Activated CD4-positive, alpha-beta T cell treated with anti-CD3 and anti-CD28 coated beads, Interleukin-2, amount 50 U/mL, for 48 hours (primary cell): ENCODE measurements at regions not wholly inside any gene's neighbourhood (a gene's known extent, or its start where the extent isn't known, plus 50 kb on each side); places are given as distances from the start of the nearest gene placed in this dataset.
"Not testable (repeated sequence)": the region's sequence is repeated elsewhere in the genome, so short reads cannot be mapped to it uniquely, and the experiment has no call there.

ENCODE experiments used
- DNase-seq, 2 experiments: peaks; one replicate each; pipeline ENCODE4 v3.0.0-alpha.2; 2020

GRCh38 chr9:74107692-74108091 is 389.4 kb upstream of the RORB start:
- DNase-seq, result no peak

DNA sequence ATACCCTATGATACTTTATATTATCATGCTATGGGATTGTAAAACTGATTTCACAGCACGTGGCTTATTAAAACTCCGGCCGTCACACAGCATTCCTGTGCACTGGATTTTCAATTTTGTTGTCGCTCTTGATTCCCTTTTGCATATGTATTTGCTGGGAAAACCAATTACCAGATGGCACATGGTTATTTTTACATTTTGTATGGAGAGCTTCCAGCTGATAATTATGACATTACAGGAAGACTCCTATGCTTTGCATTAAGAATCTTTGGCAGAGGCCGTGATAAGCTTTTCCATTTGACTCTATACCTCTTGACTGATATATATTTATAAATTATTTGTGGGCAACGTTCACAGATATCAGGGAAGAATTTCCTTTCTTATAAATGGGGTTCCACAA is 381.2 kb upstream of the RORB start:
- DNase-seq, result no peak

- no peak for DNase-seq
Measured at GRCh38 chr9:74117151-74117550, 380.0 kb upstream of the RORB start.

- no peak for DNase-seq
Measured at GRCh38 chr9:74117731-74118130, 379.4 kb upstream of the RORB start.

DNA sequence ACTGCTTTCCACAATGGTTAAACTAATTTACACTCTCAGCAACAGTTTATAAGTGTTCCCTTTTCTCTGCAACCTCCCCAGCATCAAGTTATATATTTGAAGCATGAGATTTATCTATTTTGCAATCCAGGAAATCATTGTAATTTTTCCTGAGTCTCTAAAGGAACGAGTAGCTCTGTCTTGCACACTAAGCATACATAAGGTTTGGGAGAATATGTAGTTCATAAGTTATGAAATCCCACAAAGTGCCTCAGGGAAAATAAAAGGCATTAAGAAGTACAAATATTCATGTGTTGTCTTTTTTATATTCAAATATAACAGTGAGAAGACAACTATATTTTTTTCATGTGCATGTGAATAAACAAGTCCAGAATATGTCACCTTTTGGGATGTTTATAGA is 377.1 kb upstream of the RORB start:
- no peak for DNase-seq

- no peak for DNase-seq
Measured at GRCh38 chr9:74120470-74120869, 376.7 kb upstream of the RORB start.

- DNase-seq, result no peak
Measured at GRCh38 chr9:74122216-74122615, 374.9 kb upstream of the RORB start.

- DNase-seq, result no peak
Measured at GRCh38 chr9:74122661-74123060, 374.5 kb upstream of the RORB start.

- no peak for DNase-seq
Measured at GRCh38 chr9:74125941-74126340, 371.2 kb upstream of the RORB start.

- no peak for DNase-seq
Measured at GRCh38 chr9:74132986-74133385, 364.1 kb upstream of the RORB start.

- DNase-seq, result no peak
Measured at GRCh38 chr9:74133921-74134320, 363.2 kb upstream of the RORB start.

DNA sequence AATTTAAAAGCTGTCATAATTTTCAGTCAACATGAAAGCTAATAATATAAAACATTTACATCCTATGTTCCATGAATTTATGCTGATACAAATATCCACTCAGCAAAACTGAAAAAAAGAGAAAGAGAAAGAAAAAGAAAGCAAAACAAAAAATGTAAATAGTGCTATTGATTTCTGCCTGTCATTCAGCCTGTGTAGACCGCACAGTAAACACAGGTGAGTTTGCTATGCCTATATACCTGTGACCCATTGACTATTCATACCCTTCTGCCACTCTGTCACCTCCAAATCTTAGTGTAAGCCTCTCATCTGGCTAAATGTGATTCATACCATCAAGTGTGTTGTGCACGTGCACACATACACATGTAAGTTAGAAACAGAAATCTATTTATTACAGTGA is 359.0 kb upstream of the RORB start:
- no peak for DNase-seq

DNA sequence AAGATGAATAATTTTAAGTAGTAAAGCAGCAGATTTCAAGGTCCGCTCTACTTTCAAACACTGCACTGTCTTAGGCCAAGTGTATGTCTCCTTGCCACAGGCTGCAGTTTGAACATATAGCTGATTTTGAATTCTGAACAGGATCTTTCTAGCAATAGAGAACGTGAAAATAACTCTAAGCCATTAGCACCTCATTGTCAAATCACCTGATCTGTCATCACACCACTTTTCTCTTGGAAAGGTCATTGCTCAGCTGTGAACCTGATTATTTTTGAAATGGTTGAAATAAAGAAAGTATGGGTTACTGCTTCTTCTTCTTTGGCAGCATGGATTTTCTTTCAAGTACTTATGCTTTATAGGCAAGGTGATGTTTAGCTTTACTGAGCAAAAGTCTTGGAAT is 357.0 kb upstream of the RORB start:
- DNase-seq, result no peak

DNA sequence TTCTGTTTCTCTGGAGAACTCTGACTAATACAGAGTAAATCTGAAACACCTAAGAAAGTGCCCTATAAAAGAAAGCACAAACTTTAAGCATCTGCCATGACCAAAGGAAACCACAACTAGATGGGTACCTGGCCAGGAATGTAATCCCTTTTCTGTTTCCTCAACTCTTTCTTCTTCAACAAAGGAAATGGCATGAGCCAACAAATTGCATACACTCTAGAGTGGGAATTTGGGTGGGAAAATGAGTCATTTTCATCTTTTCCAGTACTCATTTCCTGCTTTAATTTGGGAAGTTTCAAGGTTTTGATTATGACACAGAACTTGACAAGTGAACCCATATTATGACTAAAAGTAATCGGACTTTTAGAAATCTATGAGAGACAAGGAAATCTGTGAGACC is 349.2 kb upstream of the RORB start:
- no peak for DNase-seq

- DNase-seq, result no peak
Measured at GRCh38 chr9:74172874-74173273, 324.3 kb upstream of the RORB start.

- no peak for DNase-seq
Measured at GRCh38 chr9:74173284-74173683, 323.9 kb upstream of the RORB start.

GRCh38 chr9:74197771-74198170 is 299.4 kb upstream of the RORB start:
- not testable (repeated sequence) for DNase-seq

GRCh38 chr9:74205056-74205455 is 292.1 kb upstream of the RORB start:
- no peak for DNase-seq

- DNase-seq, result no peak
Measured at GRCh38 chr9:74218385-74219063, 278.6 kb upstream of the RORB start.

DNA sequence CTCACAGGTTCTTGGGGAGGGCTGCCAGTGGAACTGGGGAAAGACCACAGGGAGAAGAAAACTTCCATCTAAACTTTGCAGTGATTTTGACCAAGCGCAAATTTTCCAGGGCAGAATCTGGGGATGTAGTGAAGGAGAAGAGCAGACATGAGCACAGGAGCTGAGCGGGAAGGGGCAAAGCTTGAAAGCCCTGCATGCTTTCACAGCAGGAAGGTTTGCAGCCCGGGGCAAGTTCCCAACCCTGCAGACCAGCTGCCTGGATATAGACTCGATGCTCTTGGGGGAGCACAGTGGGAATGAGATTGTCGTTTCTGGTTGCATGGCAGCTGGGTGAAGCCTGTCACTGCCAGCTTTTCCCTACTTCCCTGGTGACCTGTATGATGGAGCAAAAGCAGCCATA is 276.8 kb upstream of the RORB start:
- DNase-seq, result no peak

DNA sequence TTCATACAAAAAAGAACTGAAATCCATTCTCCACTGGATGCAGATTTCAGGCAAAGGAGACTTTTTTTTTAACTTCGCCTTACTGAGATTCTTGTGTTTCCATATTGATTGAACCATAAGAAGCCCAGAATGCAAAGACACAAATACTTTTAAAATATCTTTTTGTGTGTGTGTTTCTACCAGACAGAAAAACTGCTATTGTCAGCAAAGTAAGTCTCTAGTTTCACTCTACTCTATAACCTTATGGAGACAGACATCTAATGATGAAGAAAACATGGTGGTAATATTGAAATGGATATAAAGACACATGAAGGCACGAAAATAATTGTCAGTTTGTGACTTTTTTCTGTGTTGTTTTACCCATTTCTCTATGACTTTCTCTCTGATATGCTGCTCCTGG is 260.3 kb upstream of the RORB start:
- no peak for DNase-seq

GRCh38 chr9:74245866-74246497 is 251.2 kb upstream of the RORB start:
- no peak for DNase-seq

- no peak for DNase-seq
Measured at GRCh38 chr9:74255489-74255984, 241.6 kb upstream of the RORB start.

DNA sequence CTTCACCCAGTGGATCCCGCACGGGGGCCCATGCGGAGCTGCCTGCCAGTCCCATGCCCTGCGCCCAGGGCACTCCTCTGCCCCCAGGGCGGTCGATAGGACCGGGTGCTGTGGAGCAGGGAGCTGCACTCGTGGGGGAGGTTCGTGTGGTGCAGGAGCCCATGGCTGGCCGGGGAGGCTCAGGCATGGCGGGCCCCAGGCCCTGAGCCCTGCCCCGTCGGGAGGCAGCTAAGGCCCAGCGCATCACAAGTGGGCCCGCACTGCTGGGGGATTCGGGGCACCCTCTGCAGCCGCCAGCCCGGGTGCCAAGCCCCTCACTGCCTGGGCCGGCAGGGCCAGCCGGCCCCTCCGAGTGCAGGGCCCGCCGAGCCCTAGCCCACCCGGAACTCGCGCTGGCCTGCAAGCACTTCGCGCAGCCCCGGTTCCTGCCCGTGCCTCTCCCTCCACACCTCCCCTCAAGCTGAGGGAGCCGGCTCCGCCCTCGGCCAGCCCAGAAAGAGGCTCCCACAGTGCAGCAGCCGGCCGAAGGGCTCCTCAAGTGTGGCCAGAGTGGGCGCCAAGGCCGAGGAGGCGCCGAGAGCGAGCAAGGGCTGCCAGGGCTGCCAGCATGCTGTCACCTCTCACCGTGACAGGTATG is 221.1 kb upstream of the RORB start:
- DNase-seq, result no peak
